Hepatocyte (in vitro differentiated cells): ENCODE measurements at regions not wholly inside any gene's neighbourhood (a gene's known extent, or its start where the extent isn't known, plus 50 kb on each side); places are given as distances from the start of the nearest gene placed in this dataset.

Experiments
- EZH2 ChIP-seq: fragments of 200-600 bp; sonication (generic); IDR thresholded peaks from 2 replicates; pipeline ENCODE4 v1.6.1; 2016; ENCODE audit warnings: antibody characterized with exemption, mild to moderate bottlenecking, borderline replicate concordance
- TF ChIP-seq, protein P1 (sequence below): fragments of 200-600 bp; sonication (generic); IDR thresholded peaks from 2 replicates; pipeline ENCODE4 v1.5.1; 2016; ENCODE audit warnings: antibody characterized with exemption, mild to moderate bottlenecking; ENCODE audit not compliant: poor library complexity

DNA sequence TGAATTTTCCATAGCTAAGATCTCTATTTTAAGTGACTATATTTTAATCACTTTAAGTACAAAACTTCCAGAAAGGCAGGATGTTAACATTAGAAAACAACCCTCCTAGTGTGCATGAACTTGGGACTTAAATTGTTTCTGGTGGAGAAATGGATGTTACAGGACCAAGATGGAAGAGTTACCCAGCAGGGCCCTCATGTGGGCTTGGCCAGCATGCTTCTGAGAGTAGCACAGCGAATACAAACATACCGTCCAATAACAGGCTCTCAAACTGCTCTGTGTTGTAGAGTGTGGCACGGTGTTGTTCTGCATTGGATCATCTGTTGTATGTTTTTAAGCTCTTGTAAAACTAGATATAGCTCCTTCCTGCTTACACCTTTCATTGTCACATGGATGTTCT lies 346.1 kb upstream of the SMIM21 start:
- TF ChIP-seq, protein P1, sequence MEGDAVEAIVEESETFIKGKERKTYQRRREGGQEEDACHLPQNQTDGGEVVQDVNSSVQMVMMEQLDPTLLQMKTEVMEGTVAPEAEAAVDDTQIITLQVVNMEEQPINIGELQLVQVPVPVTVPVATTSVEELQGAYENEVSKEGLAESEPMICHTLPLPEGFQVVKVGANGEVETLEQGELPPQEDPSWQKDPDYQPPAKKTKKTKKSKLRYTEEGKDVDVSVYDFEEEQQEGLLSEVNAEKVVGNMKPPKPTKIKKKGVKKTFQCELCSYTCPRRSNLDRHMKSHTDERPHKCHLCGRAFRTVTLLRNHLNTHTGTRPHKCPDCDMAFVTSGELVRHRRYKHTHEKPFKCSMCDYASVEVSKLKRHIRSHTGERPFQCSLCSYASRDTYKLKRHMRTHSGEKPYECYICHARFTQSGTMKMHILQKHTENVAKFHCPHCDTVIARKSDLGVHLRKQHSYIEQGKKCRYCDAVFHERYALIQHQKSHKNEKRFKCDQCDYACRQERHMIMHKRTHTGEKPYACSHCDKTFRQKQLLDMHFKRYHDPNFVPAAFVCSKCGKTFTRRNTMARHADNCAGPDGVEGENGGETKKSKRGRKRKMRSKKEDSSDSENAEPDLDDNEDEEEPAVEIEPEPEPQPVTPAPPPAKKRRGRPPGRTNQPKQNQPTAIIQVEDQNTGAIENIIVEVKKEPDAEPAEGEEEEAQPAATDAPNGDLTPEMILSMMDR: peak; percentile 12
- no peak for TF ChIP-seq EZH2
